ENCODE measurements at regions not wholly inside any gene's neighbourhood (a gene's known extent, or its start where the extent isn't known, plus 50 kb on each side); places are given as distances from the start of the nearest gene placed in this dataset.

- TF ChIP-seq ZNF142 (CRISPR knock-in tag; IDR thresholded peaks at IDR 0.05) (no peak), ZNF580 (CRISPR knock-in tag; IDR thresholded peaks at IDR 0.05; ENCODE audit: borderline replicate concordance, low read depth) (no peak)
Observed at GRCh38 chr1:30345491-30346130, 377.8 kb downstream of the MATN1 start (continued).

- no TSS peak for BruUV-seq (replicated peaks)
Observed at GRCh38 chr1:30343562-30343961, 379.8 kb downstream of the MATN1 start.

More at GRCh38 chr1:30343562-30343961, 379.8 kb downstream of the MATN1 start:
- DNase-seq (ENCODE audit: low spot score) (no peak), ATAC-seq (no peak), FAIRE-seq (no peak)
- WGBS (ENCODE audit: low lambda C conversion rate), result 17% methylated on average over 3 of the region's 3 CpGs
- intact Hi-C loops (cut with micrococcal nuclease; ENCODE audit: unreplicated experiment), result no loop called here
- no peaks in the 10 kb centered on the region for H3K9me3 ChIP-seq (ENCODE audit: low read length)
- in situ Hi-C loops (cut with HindIII; ENCODE audit: extremely low pct_ligation_motif_present, low pct_unique_long_range_greater_than_20kb), result no loop called here
- H3K4me3 ChIP-seq (replicated peaks in 1 of 3; ENCODE audit: insufficient read depth in 1 of 3, low read depth in 2 of 3, low read length in 3 of 3), result no peak overlapping the region
- H4K20me1 ChIP-seq (ENCODE audit: insufficient read depth, low read length), result no peaks in the 10 kb centered on the region
- H3K4me1 ChIP-seq (ENCODE audit: insufficient read depth, low read length), result no peaks in the 10 kb centered on the region
- no peak overlapping the region for H3K4me2 ChIP-seq (ENCODE audit: low read depth, low read length)
- POLR2A ChIA-PET, result no interaction called here
- no peak overlapping the region for H3K27ac ChIP-seq (ENCODE audit: extremely low read length, insufficient read depth, low read length)
- CTCF ChIA-PET (ENCODE audit: low intra/inter-chr PET ratio, low total read pairs), result no interaction called here
- no peaks in the 10 kb centered on the region for H3K36me3 ChIP-seq (replicated peaks in 1 of 2; ENCODE audit: control insufficient read depth in 1 of 2, insufficient read depth in 2 of 2, low read length in 2 of 2)
- no peak overlapping the region for H2AFZ ChIP-seq (ENCODE audit: low read length)
- H3K9ac ChIP-seq (ENCODE audit: insufficient read depth, low read depth, low read length), result no peak overlapping the region
- no peaks in the 10 kb centered on the region for H3K79me2 ChIP-seq (ENCODE audit: insufficient read depth, low read length)
- no peaks in the 10 kb centered on the region for H3K27me3 ChIP-seq (ENCODE audit: control insufficient read depth in 1 of 2, insufficient read depth in 2 of 2, low read length in 2 of 2)
- TF ChIP-seq ZNF615 (CRISPR knock-in tag; IDR thresholded peaks at IDR 0.05; ENCODE audit: borderline replicate concordance) (no peak), SSRP1 (CRISPR knock-in tag; IDR thresholded peaks at IDR 0.05) (no peak), RAD21 (CRISPR knock-in tag; IDR thresholded peaks at IDR 0.05) (no peak), ZNF44 (CRISPR knock-in tag; IDR thresholded peaks at IDR 0.05) (no peak), ZMAT3 (CRISPR knock-in tag; conservative IDR thresholded peaks at IDR 0.05) (no peak), JUNB (CRISPR knock-in tag; IDR thresholded peaks at IDR 0.05; ENCODE audit: borderline replicate concordance) (no peak), ATF4 (CRISPR knock-in tag; IDR thresholded peaks at IDR 0.05) (no peak), ZNF296 (CRISPR knock-in tag; conservative IDR thresholded peaks at IDR 0.05) (no peak), THAP11 (CRISPR knock-in tag; IDR thresholded peaks at IDR 0.05) (no peak), DR1 (CRISPR knock-in tag; IDR thresholded peaks at IDR 0.05) (no peak), TFE3 (CRISPR knock-in tag; IDR thresholded peaks at IDR 0.05) (no peak), ZC3H4 (CRISPR knock-in tag; IDR thresholded peaks at IDR 0.05; ENCODE audit: borderline replicate concordance) (no peak), ZNF292 (CRISPR knock-in tag; IDR thresholded peaks at IDR 0.05; ENCODE audit: borderline replicate concordance, low read depth) (no peak)
